Neural crest cell (in vitro differentiated cells): ENCODE measurements at regions not wholly inside any gene's neighbourhood (a gene's known extent, or its start where the extent isn't known, plus 50 kb on each side); places are given as distances from the start of the nearest gene placed in this dataset.
"Not testable (repeated sequence)": the region's sequence is repeated elsewhere in the genome, so short reads cannot be mapped to it uniquely, and the experiment has no call there.

Experiments used
- DNase-seq: peaks from one replicate; pipeline ENCODE4 v3.0.0; 2021; ENCODE audit warnings: low read depth, mixed read lengths, low spot score
- H3K27ac Mint-ChIP-seq: one replicate; pipeline ENCODE4 v1.8.0; 2021; ENCODE audit warnings: mild to moderate bottlenecking, mixed read lengths; ENCODE audit not compliant: unreplicated experiment
- H3K27me3 Mint-ChIP-seq: 2 replicates; pipeline ENCODE4 v1.8.0; 2021; ENCODE audit warnings: low read depth, mild to moderate bottlenecking, mixed read lengths
- H3K36me3 Mint-ChIP-seq: 2 replicates; pipeline ENCODE4 v1.8.0; 2021; ENCODE audit warnings: low read depth, mild to moderate bottlenecking, mixed read lengths
- H3K4me1 Mint-ChIP-seq: 2 replicates; pipeline ENCODE4 v1.8.0; 2021; ENCODE audit warnings: mixed read lengths
- H3K4me3 Mint-ChIP-seq: one replicate; pipeline ENCODE4 v1.8.0; 2021; ENCODE audit warnings: mild to moderate bottlenecking, mixed read lengths
- H3K9me3 Mint-ChIP-seq: 2 replicates; pipeline ENCODE4 v1.8.0; 2021; ENCODE audit warnings: mixed read lengths
- TF ChIP-seq, protein P1 (sequence below): fragments of 200-600 bp; sonication (generic); conservative IDR thresholded peaks from 2 replicates; pipeline ENCODE4 v1.5.0; 2021; ENCODE audit warnings: antibody characterized with exemption, mild to moderate bottlenecking

- no peak overlapping the region for H3K4me3 Mint-ChIP-seq
- DNase-seq: no peak
- no peak overlapping the region for H3K27ac Mint-ChIP-seq
- TF ChIP-seq, protein P1, sequence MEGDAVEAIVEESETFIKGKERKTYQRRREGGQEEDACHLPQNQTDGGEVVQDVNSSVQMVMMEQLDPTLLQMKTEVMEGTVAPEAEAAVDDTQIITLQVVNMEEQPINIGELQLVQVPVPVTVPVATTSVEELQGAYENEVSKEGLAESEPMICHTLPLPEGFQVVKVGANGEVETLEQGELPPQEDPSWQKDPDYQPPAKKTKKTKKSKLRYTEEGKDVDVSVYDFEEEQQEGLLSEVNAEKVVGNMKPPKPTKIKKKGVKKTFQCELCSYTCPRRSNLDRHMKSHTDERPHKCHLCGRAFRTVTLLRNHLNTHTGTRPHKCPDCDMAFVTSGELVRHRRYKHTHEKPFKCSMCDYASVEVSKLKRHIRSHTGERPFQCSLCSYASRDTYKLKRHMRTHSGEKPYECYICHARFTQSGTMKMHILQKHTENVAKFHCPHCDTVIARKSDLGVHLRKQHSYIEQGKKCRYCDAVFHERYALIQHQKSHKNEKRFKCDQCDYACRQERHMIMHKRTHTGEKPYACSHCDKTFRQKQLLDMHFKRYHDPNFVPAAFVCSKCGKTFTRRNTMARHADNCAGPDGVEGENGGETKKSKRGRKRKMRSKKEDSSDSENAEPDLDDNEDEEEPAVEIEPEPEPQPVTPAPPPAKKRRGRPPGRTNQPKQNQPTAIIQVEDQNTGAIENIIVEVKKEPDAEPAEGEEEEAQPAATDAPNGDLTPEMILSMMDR: no peak
- no peaks in the 10 kb centered on the region for H3K4me1 Mint-ChIP-seq
- H3K9me3 Mint-ChIP-seq: peaks cover 6% of the 10 kb centered on the region
- H3K27me3 Mint-ChIP-seq: no peaks in the 10 kb centered on the region
- peaks cover 3% of the 10 kb centered on the region for H3K36me3 Mint-ChIP-seq
These were observed 370.5 kb upstream of the NPVF start for GRCh38 chr7:25598765-25599164.

DNA sequence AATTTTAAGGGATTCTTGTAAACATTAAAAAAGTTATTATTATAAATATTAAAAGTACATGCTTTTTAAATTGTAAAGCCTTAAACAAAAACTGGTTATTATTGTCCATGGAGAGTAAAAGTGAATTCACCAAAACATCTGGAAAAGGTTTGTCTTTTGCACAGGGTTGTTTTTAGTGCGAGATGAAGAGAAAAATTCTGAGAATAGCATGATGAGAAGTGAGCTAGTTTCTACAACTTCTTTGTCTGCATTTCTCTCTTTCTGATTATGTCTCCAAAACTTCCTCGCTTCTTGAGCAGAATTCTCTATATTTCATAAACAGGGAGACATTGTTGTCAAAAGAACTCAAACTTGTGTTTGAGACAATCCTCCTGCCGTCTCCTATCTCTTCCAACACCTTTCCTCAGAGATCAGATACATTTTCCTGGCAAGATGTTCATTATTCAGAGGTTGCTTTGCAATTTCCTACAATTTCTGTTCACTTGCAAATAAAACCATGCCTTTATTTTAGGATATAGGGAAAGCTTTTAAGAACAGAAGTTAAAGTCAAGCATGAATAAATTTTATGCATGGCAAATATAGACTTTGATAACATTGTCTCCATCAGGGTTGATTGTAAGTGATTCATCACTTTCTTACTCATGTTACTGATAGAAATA lies 372.1 kb upstream of the NPVF start:
- Mint-ChIP-seq H3K36me3 (peaks cover 3% of the 10 kb centered on the region), H3K9me3 (peaks cover 6% of the 10 kb centered on the region), H3K4me3 (peak overlapping the region; percentile 42), H3K27ac (no peak overlapping the region), H3K27me3 (no peaks in the 10 kb centered on the region), H3K4me1 (no peaks in the 10 kb centered on the region)
- no peak for DNase-seq
- TF ChIP-seq, protein P1: no peak

- Mint-ChIP-seq H3K27ac (peak overlapping the region; percentile 93), H3K4me3 (peak overlapping the region; percentile 86)
- H3K36me3 Mint-ChIP-seq, H3K9me3 Mint-ChIP-seq, H3K27me3 Mint-ChIP-seq, DNase-seq, H3K4me1 Mint-ChIP-seq: not testable (repeated sequence)
These were observed 374.6 kb upstream of the NPVF start for GRCh38 chr7:25602730-25603426.

GRCh38 chr7:25603427-25603740 lies 375.1 kb upstream of the NPVF start:
- not testable (repeated sequence) for DNase-seq, H3K4me1 Mint-ChIP-seq, H3K9me3 Mint-ChIP-seq, H3K27me3 Mint-ChIP-seq, H3K36me3 Mint-ChIP-seq, H3K27ac Mint-ChIP-seq
- H3K4me3 Mint-ChIP-seq: peak overlapping the region; percentile 86

DNA sequence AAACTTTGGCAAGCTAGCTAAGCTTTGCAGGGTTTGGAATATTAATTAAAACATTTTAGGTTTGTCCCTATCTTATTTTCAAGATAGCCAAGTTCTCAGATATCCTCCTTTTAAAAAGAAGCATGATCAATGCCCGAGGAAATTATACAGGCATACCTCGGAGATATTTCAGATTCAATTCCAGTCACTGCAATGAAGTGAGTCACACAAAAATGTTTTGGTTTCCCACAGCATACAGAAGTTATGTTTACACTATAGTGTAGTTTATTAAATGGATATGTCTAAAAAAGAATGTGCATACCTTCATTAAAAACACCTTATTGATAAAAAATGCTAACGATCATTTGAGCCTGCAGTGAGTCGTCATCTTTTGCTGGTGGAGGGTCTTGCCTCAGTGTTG lies 382.9 kb upstream of the NPVF start:
- Mint-ChIP-seq H3K27me3 (no peaks in the 10 kb centered on the region), H3K27ac (no peak overlapping the region), H3K4me3 (no peak overlapping the region), H3K36me3 (peaks cover 9% of the 10 kb centered on the region), H3K9me3 (peaks cover 12% of the 10 kb centered on the region), H3K4me1 (no peaks in the 10 kb centered on the region)
- DNase-seq: no peak
- TF ChIP-seq, protein P1: no peak

- no peak for DNase-seq
These were observed 385.6 kb upstream of the NPVF start for GRCh38 chr7:25613912-25614311.

More at GRCh38 chr7:25613912-25614311, 385.6 kb upstream of the NPVF start:
- no peaks in the 10 kb centered on the region for H3K4me1 Mint-ChIP-seq
- TF ChIP-seq, protein P1: no peak
- H3K36me3 Mint-ChIP-seq: peaks cover 9% of the 10 kb centered on the region
- peaks cover 12% of the 10 kb centered on the region for H3K9me3 Mint-ChIP-seq
- H3K27me3 Mint-ChIP-seq: no peaks in the 10 kb centered on the region
- H3K27ac Mint-ChIP-seq: no peak overlapping the region
- H3K4me3 Mint-ChIP-seq: no peak overlapping the region
